CD8-positive, alpha-beta memory T cell (primary cell): ENCODE measurements at regions not wholly inside any gene's neighbourhood (a gene's known extent, or its start where the extent isn't known, plus 50 kb on each side); places are given as distances from the start of the nearest gene placed in this dataset.

Experiments
- CTCF ChIA-PET: fragments of 350-600 bp; sonication (Branson Sonifier 250); formaldehyde crosslinking; loops from one replicate; lab custom pipeline; 2021; ENCODE audit warnings: antibody characterized with exemption; lab: Charles Lee
- POLR2A ChIA-PET: fragments of 350-600 bp; sonication (Branson Sonifier 250); formaldehyde crosslinking; loops from one replicate; lab custom pipeline; 2021; ENCODE audit warnings: antibody characterized with exemption; lab: Charles Lee
- DNase-seq, 5 donors: peaks; one replicate each; pipeline versions ENCODE4 v3.0.0 to v3.0.0-alpha.2; 2020 to 2022; ENCODE audit warnings: mixed read lengths in 1 of 5
- H3K27ac ChIP-seq: one replicate; pipeline ENCODE4 v1.7.0; 2013; ENCODE audit warnings: low read depth, mild to moderate bottlenecking, low read length, moderate library complexity
- H3K27me3 ChIP-seq: 2 replicates; pipeline ENCODE4 v1.7.0; 2013; ENCODE audit warnings: low read length, mild to moderate bottlenecking; ENCODE audit not compliant: insufficient read depth, poor library complexity, severe bottlenecking
- H3K36me3 ChIP-seq: 2 replicates; pipeline ENCODE4 v1.7.0; 2013; ENCODE audit warnings: mild to moderate bottlenecking, low read length, moderate library complexity; ENCODE audit not compliant: insufficient read depth
- H3K4me1 ChIP-seq: 2 replicates; pipeline ENCODE4 v1.7.0; 2013; ENCODE audit warnings: mild to moderate bottlenecking, low read length, moderate library complexity; ENCODE audit not compliant: insufficient read depth
- H3K4me3 ChIP-seq: 2 replicates; pipeline ENCODE4 v1.7.0; 2013; ENCODE audit warnings: mild to moderate bottlenecking, low read length
- H3K9me3 ChIP-seq: 2 replicates; pipeline ENCODE4 v1.7.0; 2013; ENCODE audit warnings: mild to moderate bottlenecking, low read length
- H3K27ac Mint-ChIP-seq, 8 donors: one replicate each; pipeline ENCODE4 v1.8.0; 2020 to 2021; ENCODE audit warnings: mixed read lengths in 8 of 8, mild to moderate bottlenecking in 6 of 8, inconsistent platforms in 3 of 8, moderate library complexity in 3 of 8
- H3K27me3 Mint-ChIP-seq, 2 donors: one replicate each; pipeline ENCODE4 v1.8.0; 2020 to 2021; ENCODE audit warnings: mixed read lengths in 2 of 2, mild to moderate bottlenecking in 1 of 2, moderate library complexity in 1 of 2
- H3K36me3 Mint-ChIP-seq, 3 donors: one replicate each; pipeline ENCODE4 v1.8.0; 2020 to 2021; ENCODE audit warnings: mixed read lengths in 3 of 3, inconsistent platforms in 1 of 3, mild to moderate bottlenecking in 1 of 3
- H3K4me1 Mint-ChIP-seq, 3 donors: one replicate each; pipeline ENCODE4 v1.8.0; 2020 to 2021; ENCODE audit warnings: mixed read lengths in 3 of 3, inconsistent platforms in 1 of 3, mild to moderate bottlenecking in 1 of 3
- H3K4me3 Mint-ChIP-seq, 7 donors: one replicate each; pipeline ENCODE4 v1.8.0; 2020 to 2021; ENCODE audit warnings: mixed read lengths in 7 of 7, mild to moderate bottlenecking in 6 of 7, moderate library complexity in 4 of 7, inconsistent platforms in 2 of 7
- H3K9me3 Mint-ChIP-seq, 5 donors: one replicate each; pipeline ENCODE4 v1.8.0; 2020 to 2022; ENCODE audit warnings: mixed read lengths in 5 of 5, mild to moderate bottlenecking in 3 of 5, moderate library complexity in 2 of 5, inconsistent platforms in 1 of 5

- peaks cover 17 to 58% of the 10 kb centered on the region in 2 donors for H3K27me3 Mint-ChIP-seq
- H3K27me3 ChIP-seq: peaks cover 4% of the 10 kb centered on the region
- H3K36me3 ChIP-seq: no peaks in the 10 kb centered on the region
- no peak overlapping the region for H3K27ac ChIP-seq
- H3K27ac Mint-ChIP-seq: peak overlapping the region in 1 of 8 donors; percentile 23
- H3K9me3 Mint-ChIP-seq: no peaks in the 10 kb centered on the region
- ChIA-PET CTCF (no interaction called here), POLR2A (no interaction called here)
- no peaks in the 10 kb centered on the region for H3K4me1 ChIP-seq
- H3K36me3 Mint-ChIP-seq: no peaks in the 10 kb centered on the region
- DNase-seq: no peak
- H3K4me3 Mint-ChIP-seq: no peak overlapping the region
- no peak overlapping the region for H3K4me3 ChIP-seq
- H3K4me1 Mint-ChIP-seq: no peaks in the 10 kb centered on the region
- H3K9me3 ChIP-seq: no peaks in the 10 kb centered on the region
Observed at GRCh38 chr2:120520454-120520853, 174.5 kb downstream of the INHBB start.

- Mint-ChIP-seq H3K9me3 (no peaks in the 10 kb centered on the region), H3K36me3 (no peaks in the 10 kb centered on the region), H3K4me3 (no peak overlapping the region), H3K27ac (no peak overlapping the region), H3K27me3 (peaks cover 18 to 55% of the 10 kb centered on the region in 2 donors), H3K4me1 (no peaks in the 10 kb centered on the region)
- ChIA-PET CTCF (no interaction called here), POLR2A (no interaction called here)
- Histone ChIP-seq H3K4me1 (no peaks in the 10 kb centered on the region), H3K27me3 (peaks cover 4% of the 10 kb centered on the region), H3K4me3 (no peak overlapping the region), H3K9me3 (no peaks in the 10 kb centered on the region), H3K36me3 (no peaks in the 10 kb centered on the region), H3K27ac (no peak overlapping the region)
- no peak for DNase-seq
Observed at GRCh38 chr2:120520929-120521912, 175.3 kb downstream of the INHBB start.

DNA sequence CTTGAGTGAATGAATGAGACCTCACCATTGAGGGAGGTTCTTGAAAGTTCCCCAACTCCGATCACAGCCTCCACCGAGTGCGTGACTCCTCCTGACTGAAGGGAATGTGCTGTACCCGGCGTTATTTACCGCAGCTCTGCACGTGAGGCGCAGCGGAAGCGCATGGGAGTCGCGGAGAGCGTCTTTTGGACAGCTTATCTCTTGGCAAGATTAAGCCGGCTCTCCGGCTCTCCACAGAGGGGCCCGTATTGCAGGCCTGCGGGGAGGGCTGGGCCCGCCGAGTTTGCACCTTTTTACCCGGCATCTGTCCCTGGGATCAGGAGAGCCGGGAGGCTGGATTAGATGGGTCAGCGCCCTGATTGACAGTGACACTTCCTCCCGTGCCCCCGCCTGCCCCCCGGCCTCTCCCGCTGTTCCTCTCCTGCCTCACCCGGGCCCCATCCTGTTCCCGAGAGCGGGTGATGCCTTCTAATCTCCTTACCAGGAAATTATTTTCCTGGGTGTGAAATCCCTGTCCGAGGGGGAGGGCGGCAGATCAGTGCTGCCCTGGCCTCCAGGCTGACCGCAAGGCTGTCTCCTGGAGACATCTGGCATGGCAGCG lies 176.3 kb downstream of the INHBB start:
- Histone ChIP-seq H3K9me3 (no peaks in the 10 kb centered on the region), H3K4me3 (no peak overlapping the region), H3K36me3 (no peaks in the 10 kb centered on the region), H3K27me3 (peaks cover 4% of the 10 kb centered on the region), H3K27ac (no peak overlapping the region), H3K4me1 (no peaks in the 10 kb centered on the region)
- ChIA-PET CTCF (no interaction called here), POLR2A (no interaction called here)
- no peaks in the 10 kb centered on the region for H3K4me1 Mint-ChIP-seq
- no peaks in the 10 kb centered on the region for H3K9me3 Mint-ChIP-seq
- H3K4me3 Mint-ChIP-seq: no peak overlapping the region
- H3K27me3 Mint-ChIP-seq: peaks cover 20 to 49% of the 10 kb centered on the region in 2 donors
- DNase-seq: no peak
- no peaks in the 10 kb centered on the region for H3K36me3 Mint-ChIP-seq
- peak overlapping the region in 1 of 8 donors; percentile 24 for H3K27ac Mint-ChIP-seq

GRCh38 chr2:120523766-120524165 lies 177.8 kb downstream of the INHBB start:
- H3K27me3 Mint-ChIP-seq: peaks cover 16 to 38% of the 10 kb centered on the region in 2 donors
- Histone ChIP-seq H3K9me3 (no peaks in the 10 kb centered on the region), H3K4me3 (no peak overlapping the region), H3K4me1 (no peaks in the 10 kb centered on the region), H3K27ac (no peak overlapping the region), H3K27me3 (peaks cover 4% of the 10 kb centered on the region), H3K36me3 (no peaks in the 10 kb centered on the region)
- no peak overlapping the region for H3K4me3 Mint-ChIP-seq
- H3K9me3 Mint-ChIP-seq: no peaks in the 10 kb centered on the region
- H3K27ac Mint-ChIP-seq: no peak overlapping the region
- CTCF ChIA-PET: no interaction called here
- POLR2A ChIA-PET: no interaction called here
- no peaks in the 10 kb centered on the region for H3K36me3 Mint-ChIP-seq
- H3K4me1 Mint-ChIP-seq: no peaks in the 10 kb centered on the region
- DNase-seq: no peak

- POLR2A ChIA-PET: no interaction called here
- no peak for DNase-seq
Observed at GRCh38 chr2:120524174-120524573, 178.2 kb downstream of the INHBB start.

DNA sequence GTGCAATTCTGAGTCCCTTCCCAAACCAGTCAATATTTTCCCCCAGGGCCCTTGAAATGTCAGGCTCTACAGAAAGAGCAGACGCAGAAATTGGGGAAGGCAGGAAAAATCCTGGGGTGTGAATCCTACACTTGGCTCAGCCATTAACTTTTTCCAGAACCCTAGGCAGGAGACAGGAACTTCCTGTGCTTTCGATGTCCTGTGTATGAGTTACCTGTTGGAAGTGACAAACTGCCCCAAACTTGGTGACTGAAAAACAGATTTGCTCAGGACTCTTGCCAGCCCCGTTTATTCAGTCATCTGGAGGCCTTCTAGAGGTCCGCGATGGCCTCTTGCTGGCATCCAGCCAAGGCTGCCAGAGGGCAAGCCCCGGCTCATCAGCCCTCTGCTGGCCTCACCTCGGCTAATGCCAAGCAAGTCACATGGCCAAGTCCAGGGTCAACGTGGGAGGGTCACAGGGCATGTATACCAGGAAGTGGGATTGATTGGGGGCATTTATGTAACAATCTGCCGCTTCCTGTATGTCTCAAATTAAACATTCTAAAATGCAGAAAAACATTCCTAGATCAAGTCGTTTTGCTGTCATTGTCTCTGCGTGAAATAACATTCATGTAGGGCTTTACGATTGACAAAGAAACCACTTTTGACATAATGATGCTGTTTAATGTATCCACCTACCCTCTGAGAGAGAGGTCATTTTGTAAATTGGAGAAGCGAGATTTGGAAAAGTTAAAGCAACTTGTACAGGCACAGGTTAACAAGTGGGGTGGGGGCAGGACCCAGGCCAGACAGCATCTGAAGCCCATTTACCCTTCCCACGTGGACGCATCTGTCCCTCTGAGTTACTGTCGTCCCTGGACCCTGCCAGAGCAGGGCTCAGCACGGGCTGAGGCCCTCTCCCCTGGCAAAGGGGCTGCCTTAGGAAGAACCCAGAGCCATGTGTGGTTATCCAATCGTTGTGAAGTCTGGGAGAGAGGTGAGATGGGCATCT lies 179.4 kb downstream of the INHBB start:
- H3K27ac ChIP-seq: no peak overlapping the region
- no peak overlapping the region for H3K4me3 ChIP-seq
- H3K4me1 ChIP-seq: no peaks in the 10 kb centered on the region
- no peak for DNase-seq
- no peak overlapping the region for H3K4me3 Mint-ChIP-seq
- no peaks in the 10 kb centered on the region for H3K4me1 Mint-ChIP-seq
- ChIA-PET CTCF (no interaction called here), POLR2A (no interaction called here)
- H3K27me3 ChIP-seq: peaks cover 4% of the 10 kb centered on the region
- H3K9me3 ChIP-seq: no peaks in the 10 kb centered on the region
- H3K27me3 Mint-ChIP-seq: peaks cover 16 to 35% of the 10 kb centered on the region in 2 donors
- H3K36me3 Mint-ChIP-seq: no peaks in the 10 kb centered on the region
- H3K9me3 Mint-ChIP-seq: no peaks in the 10 kb centered on the region
- H3K27ac Mint-ChIP-seq: no peak overlapping the region
- no peaks in the 10 kb centered on the region for H3K36me3 ChIP-seq

More at GRCh38 chr2:120524174-120524573, 178.2 kb downstream of the INHBB start:
- Mint-ChIP-seq H3K4me3 (no peak overlapping the region), H3K27me3 (peaks cover 16 to 38% of the 10 kb centered on the region in 2 donors), H3K4me1 (no peaks in the 10 kb centered on the region), H3K9me3 (no peaks in the 10 kb centered on the region), H3K36me3 (no peaks in the 10 kb centered on the region), H3K27ac (no peak overlapping the region)
- CTCF ChIA-PET: no interaction called here
- H3K4me1 ChIP-seq: no peaks in the 10 kb centered on the region
- no peak overlapping the region for H3K4me3 ChIP-seq
- H3K36me3 ChIP-seq: no peaks in the 10 kb centered on the region
- peaks cover 4% of the 10 kb centered on the region for H3K27me3 ChIP-seq
- no peak overlapping the region for H3K27ac ChIP-seq
- no peaks in the 10 kb centered on the region for H3K9me3 ChIP-seq

DNA sequence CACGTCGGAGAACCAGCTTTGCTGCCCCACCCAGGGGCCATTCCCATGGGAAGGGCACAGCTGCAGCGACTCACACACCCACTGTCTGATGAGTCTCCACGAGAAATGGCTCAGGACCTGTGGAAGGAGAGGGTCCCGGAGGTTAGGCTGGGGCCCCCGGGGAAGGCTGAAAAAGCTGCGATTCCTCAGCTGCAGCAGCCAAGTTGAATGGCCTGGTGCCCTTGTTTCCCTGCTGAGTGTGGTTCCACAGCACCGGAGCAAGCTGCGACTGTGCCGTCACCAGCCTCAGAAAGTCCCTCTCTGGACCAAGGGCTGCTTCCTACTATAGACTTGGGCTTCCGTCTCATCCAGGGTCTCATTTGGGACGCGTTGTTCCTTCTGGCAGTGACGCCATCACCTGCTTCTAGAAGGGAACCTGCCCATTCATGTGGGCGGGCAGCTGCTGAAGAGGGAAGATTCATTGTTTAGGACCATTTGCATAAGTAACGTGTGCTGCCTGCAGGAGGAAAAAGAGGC lies 180.2 kb downstream of the INHBB start:
- Mint-ChIP-seq H3K27ac (no peak overlapping the region), H3K4me3 (no peak overlapping the region), H3K9me3 (peaks cover 0 to 4% (median 0%) of the 10 kb centered on the region in 5 donors)

More for the DNA sequence above, 180.2 kb downstream of the INHBB start:
- Mint-ChIP-seq H3K27me3 (peaks cover 16 to 28% of the 10 kb centered on the region in 2 donors), H3K36me3 (no peaks in the 10 kb centered on the region), H3K4me1 (no peaks in the 10 kb centered on the region)
- Histone ChIP-seq H3K36me3 (no peaks in the 10 kb centered on the region), H3K27me3 (peaks cover 4% of the 10 kb centered on the region), H3K4me1 (no peaks in the 10 kb centered on the region), H3K9me3 (no peaks in the 10 kb centered on the region), H3K4me3 (no peak overlapping the region), H3K27ac (no peak overlapping the region)
- CTCF ChIA-PET: no interaction called here
- no peak for DNase-seq
- POLR2A ChIA-PET: no interaction called here
